ENCODE measurements at regions not wholly inside any gene's neighbourhood (a gene's known extent, or its start where the extent isn't known, plus 50 kb on each side); places are given as distances from the start of the nearest gene placed in this dataset.

DNA sequence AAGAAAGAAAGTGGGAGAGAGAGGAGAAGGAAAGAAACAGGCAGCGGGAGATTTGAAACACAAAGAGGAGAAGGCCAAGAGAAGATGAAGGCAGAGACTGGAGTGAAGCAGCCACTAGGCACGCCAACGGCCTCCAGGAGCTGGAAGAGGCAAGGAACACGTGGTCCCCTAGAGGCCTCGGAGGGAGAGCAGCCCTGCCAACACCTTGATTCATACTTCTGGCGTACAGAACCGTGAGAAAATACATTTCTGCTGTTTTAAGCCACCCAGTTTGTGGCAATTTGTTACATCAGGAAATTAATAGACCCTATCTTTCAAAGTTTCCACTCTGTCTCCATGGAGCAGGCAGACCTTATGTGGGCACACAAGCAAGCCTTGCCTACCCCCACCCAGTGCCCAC, 133.4 kb downstream of the ACTL7B start:
- no peak for TF ChIP-seq YY2 (tag by site-specific recombination; IDR thresholded peaks at IDR 0.05)
- no peak for TF ChIP-seq ZNF639 (tag by site-specific recombination; IDR thresholded peaks at IDR 0.05)
- TF ChIP-seq CTCF (tag by site-specific recombination; IDR thresholded peaks at IDR 0.05): no peak
- TF ChIP-seq ZBTB1 (tag by site-specific recombination; IDR thresholded peaks at IDR 0.05): no peak
- no peak for TF ChIP-seq ZNF394 (tag by site-specific recombination; IDR thresholded peaks at IDR 0.05; ENCODE audit: borderline replicate concordance)
- TF ChIP-seq, protein P1, sequence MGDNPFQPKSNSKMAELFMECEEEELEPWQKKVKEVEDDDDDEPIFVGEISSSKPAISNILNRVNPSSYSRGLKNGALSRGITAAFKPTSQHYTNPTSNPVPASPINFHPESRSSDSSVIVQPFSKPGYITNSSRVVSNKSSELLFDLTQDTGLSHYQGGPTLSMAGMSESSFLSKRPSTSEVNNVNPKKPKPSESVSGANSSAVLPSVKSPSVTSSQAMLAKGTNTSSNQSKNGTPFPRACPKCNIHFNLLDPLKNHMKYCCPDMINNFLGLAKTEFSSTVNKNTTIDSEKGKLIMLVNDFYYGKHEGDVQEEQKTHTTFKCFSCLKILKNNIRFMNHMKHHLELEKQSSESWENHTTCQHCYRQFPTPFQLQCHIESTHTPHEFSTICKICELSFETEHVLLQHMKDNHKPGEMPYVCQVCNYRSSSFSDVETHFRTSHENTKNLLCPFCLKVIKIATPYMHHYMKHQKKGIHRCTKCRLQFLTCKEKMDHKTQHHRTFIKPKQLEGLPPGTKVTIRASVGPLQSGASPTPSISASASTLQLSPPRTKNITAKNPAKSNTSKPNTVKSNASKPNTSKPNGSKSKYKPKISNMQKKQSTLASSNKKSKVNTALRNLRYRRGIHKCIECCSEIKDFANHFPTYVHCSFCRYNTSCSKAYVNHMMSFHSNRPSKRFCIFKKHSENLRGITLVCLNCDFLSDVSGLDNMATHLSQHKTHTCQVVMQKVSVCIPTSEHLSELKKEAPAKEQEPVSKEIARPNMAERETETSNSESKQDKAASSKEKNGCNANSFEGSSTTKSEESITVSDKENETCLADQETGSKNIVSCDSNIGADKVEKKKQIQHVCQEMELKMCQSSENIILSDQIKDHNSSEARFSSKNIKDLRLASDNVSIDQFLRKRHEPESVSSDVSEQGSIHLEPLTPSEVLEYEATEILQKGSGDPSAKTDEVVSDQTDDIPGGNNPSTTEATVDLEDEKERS (tag by site-specific recombination; IDR thresholded peaks at IDR 0.05): no peak
- TF ChIP-seq ZNF211 (tag by site-specific recombination; IDR thresholded peaks at IDR 0.05; ENCODE audit: low read depth): no peak
- TF ChIP-seq, protein P2, sequence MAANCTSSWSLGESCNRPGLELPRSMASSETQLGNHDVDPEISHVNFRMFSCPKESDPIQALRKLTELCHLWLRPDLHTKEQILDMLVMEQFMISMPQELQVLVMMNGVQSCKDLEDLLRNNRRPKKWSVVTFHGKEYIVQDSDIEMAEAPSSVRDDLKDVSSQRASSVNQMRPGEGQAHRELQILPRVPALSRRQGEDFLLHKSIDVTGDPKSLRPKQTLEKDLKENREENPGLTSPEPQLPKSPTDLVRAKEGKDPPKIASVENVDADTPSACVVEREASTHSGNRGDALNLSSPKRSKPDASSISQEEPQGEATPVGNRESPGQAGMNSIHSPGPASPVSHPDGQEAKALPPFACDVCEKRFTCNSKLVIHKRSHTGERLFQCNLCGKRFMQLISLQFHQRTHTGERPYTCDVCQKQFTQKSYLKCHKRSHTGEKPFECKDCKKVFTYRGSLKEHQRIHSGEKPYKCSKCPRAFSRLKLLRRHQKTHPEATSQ (tag by site-specific recombination; IDR thresholded peaks at IDR 0.05): no peak
